Effector memory CD8-positive, alpha-beta T cell (primary cell): ENCODE measurements at regions not wholly inside any gene's neighbourhood (a gene's known extent, or its start where the extent isn't known, plus 50 kb on each side); places are given as distances from the start of the nearest gene placed in this dataset.
"Not testable (repeated sequence)": the region's sequence is repeated elsewhere in the genome, so short reads cannot be mapped to it uniquely, and the experiment has no call there.

ENCODE experiments used
- ATAC-seq: fragments of 150-1000 bp; cut with Tn5 transposase; replicated peaks from 2 replicates; pipeline ENCODE4 v1.10.0; 2021; ENCODE audit warnings: mild to moderate bottlenecking, moderate library complexity
- DNase-seq, 3 experiments: peaks; one replicate each; pipeline ENCODE4 v3.0.0; 2021
- H3K27ac Mint-ChIP-seq, 2 donors: one replicate each; pipeline ENCODE4 v1.8.0; 2022; ENCODE audit warnings: mild to moderate bottlenecking in 2 of 2, mixed read lengths in 2 of 2, moderate library complexity in 2 of 2
- H3K27me3 Mint-ChIP-seq, 2 donors: one replicate each; pipeline ENCODE4 v1.8.0; 2022; ENCODE audit warnings: mixed read lengths in 2 of 2
- H3K36me3 Mint-ChIP-seq: one replicate; pipeline ENCODE4 v1.8.0; 2022; ENCODE audit warnings: mild to moderate bottlenecking, moderate library complexity, mixed read lengths; ENCODE audit not compliant: insufficient read depth
- H3K4me1 Mint-ChIP-seq, 2 donors: one replicate each; pipeline ENCODE4 v1.8.0; 2022; ENCODE audit warnings: low read depth in 2 of 2, mixed read lengths in 2 of 2
- H3K4me3 Mint-ChIP-seq, 2 donors: one replicate each; pipeline ENCODE4 v1.8.0; 2022; ENCODE audit warnings: mild to moderate bottlenecking in 2 of 2, mixed read lengths in 2 of 2, moderate library complexity in 2 of 2
- H3K9me3 Mint-ChIP-seq, 2 donors: one replicate each; pipeline ENCODE4 v1.8.0; 2022; ENCODE audit warnings: mixed read lengths in 2 of 2

GRCh38 chr1:72428276-72428675 is 145.9 kb upstream of the NEGR1 start:
- not testable (repeated sequence) for H3K27me3 Mint-ChIP-seq, H3K4me1 Mint-ChIP-seq, H3K27ac Mint-ChIP-seq, ATAC-seq, DNase-seq, H3K4me3 Mint-ChIP-seq, H3K36me3 Mint-ChIP-seq
- peaks cover 7 to 24% of the 10 kb centered on the region in 2 donors for H3K9me3 Mint-ChIP-seq

GRCh38 chr1:72419229-72419628 is 136.9 kb upstream of the NEGR1 start:
- H3K9me3 Mint-ChIP-seq: peaks cover 4 to 5% of the 10 kb centered on the region in 2 donors
- no peak overlapping the region for H3K27ac Mint-ChIP-seq
- peaks cover 3% of the 10 kb centered on the region for H3K36me3 Mint-ChIP-seq
- DNase-seq (no peak), ATAC-seq (no peak)
- H3K4me1 Mint-ChIP-seq: no peaks in the 10 kb centered on the region
- no peaks in the 10 kb centered on the region for H3K27me3 Mint-ChIP-seq
- no peak overlapping the region for H3K4me3 Mint-ChIP-seq

DNA sequence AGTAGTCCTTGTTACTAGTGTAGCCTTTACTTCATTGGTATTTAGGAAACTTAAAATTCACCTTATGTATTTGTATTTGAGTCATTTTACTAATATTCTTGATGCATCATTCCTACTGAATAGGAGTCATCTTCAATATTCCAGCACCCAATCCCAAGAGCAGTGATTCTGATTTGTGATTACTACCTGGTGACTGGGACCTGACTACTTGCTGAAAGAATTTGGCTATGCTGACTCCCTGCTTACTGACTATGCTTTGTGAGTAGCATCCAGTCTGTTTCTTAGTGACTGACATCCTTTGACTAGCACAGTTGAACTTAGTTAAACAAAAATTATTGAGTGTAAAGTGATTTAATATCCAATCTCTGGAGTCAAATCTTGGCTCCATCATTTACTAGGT is 129.9 kb upstream of the NEGR1 start:
- Mint-ChIP-seq H3K36me3 (peaks cover 3% of the 10 kb centered on the region), H3K9me3 (peaks cover 0 to 5% of the 10 kb centered on the region in 2 donors), H3K4me1 (no peaks in the 10 kb centered on the region), H3K27ac (no peak overlapping the region), H3K4me3 (no peak overlapping the region), H3K27me3 (no peaks in the 10 kb centered on the region)
- DNase-seq (no peak), ATAC-seq (no peak)

DNA sequence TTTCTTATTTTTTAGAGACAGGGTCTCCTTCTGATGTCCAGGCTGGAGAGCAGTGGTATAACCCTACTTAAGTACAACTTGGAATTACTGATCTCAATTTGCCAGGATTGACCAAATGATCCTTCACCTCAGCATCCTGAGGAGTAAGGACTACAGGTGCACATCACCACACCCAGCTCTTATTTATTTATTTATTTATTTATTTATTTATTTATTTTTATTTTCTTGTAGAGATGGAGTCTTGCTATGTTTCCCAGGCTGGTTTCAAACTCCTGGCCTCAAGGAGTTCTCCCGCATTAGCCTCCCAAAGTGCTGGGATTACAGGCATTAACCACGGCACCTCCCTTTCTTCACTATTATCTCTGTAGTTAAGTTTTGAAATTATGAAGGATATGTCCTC is 117.5 kb upstream of the NEGR1 start:
- DNase-seq (no peak), ATAC-seq (no peak)
- Mint-ChIP-seq H3K4me3 (no peak overlapping the region), H3K9me3 (peaks cover 5 to 20% of the 10 kb centered on the region in 2 donors), H3K4me1 (no peaks in the 10 kb centered on the region), H3K27ac (no peak overlapping the region), H3K36me3 (peaks cover 3% of the 10 kb centered on the region), H3K27me3 (no peaks in the 10 kb centered on the region)

- Mint-ChIP-seq H3K27me3 (no peaks in the 10 kb centered on the region), H3K27ac (no peak overlapping the region), H3K36me3 (no peaks in the 10 kb centered on the region), H3K4me1 (no peaks in the 10 kb centered on the region), H3K4me3 (no peak overlapping the region), H3K9me3 (peaks cover 5 to 14% of the 10 kb centered on the region in 2 donors)
- ATAC-seq (no peak), DNase-seq (no peak)
These were observed 115.4 kb upstream of the NEGR1 start for GRCh38 chr1:72397786-72398185.

DNA sequence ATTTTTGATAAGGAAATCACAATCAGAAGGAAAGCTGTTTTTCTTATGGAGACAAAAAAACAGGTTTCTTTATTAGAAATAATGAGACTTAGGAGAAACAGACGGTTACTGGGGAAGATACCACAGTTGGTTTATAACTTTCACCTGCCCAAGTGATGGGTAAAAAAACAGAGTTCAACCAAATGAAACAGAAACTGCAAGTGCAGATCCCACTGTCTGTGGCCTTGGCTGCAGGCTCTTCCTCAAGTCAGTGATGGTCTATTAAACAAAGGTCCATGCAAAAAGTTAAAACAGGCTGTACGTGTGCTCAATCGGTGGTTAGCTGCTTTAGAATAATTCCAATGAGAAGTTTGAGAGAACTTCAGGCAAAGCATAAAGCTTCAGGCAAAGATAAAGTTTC is 112.1 kb upstream of the NEGR1 start:
- Mint-ChIP-seq H3K9me3 (peaks cover 10 to 17% of the 10 kb centered on the region in 2 donors), H3K4me3 (no peak overlapping the region), H3K4me1 (no peaks in the 10 kb centered on the region), H3K36me3 (no peaks in the 10 kb centered on the region), H3K27me3 (no peaks in the 10 kb centered on the region), H3K27ac (no peak overlapping the region)
- no peak for DNase-seq
- ATAC-seq: no peak

DNA sequence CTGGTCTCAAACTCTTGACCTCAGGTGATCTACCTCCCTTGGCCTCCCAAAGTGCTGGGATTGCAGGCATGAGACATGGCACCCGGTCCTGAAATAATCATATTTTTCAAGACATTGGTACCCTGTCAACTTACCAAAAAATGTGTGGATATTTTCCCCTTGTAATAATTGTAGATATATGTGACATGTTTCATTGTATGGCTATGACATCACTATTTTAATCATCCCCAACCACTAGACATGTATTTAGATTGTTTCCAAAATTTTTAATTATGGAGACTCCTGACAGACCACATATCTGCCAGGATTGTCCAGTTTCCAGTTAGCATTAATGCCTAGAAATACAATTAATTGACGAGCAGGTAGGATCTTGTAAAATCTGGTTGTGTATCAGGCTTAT is 96.7 kb upstream of the NEGR1 start:
- Mint-ChIP-seq H3K4me3 (no peak overlapping the region), H3K27me3 (no peaks in the 10 kb centered on the region), H3K4me1 (no peaks in the 10 kb centered on the region), H3K9me3 (peaks cover 11 to 20% of the 10 kb centered on the region in 2 donors), H3K36me3 (no peaks in the 10 kb centered on the region), H3K27ac (no peak overlapping the region)
- ATAC-seq (no peak), DNase-seq (no peak)

- Mint-ChIP-seq H3K4me3 (no peak overlapping the region), H3K36me3 (peaks cover 2% of the 10 kb centered on the region)
These were observed 92.9 kb upstream of the NEGR1 start for GRCh38 chr1:72375226-72375625.

GRCh38 chr1:72371259-72372035 is 89.1 kb upstream of the NEGR1 start:
- no peak for DNase-seq
- peaks cover 12 to 17% of the 10 kb centered on the region in 2 donors for H3K9me3 Mint-ChIP-seq
- H3K4me1 Mint-ChIP-seq: no peaks in the 10 kb centered on the region
- peaks cover 2% of the 10 kb centered on the region for H3K36me3 Mint-ChIP-seq
- no peak for ATAC-seq
- no peak overlapping the region for H3K4me3 Mint-ChIP-seq
- no peaks in the 10 kb centered on the region for H3K27me3 Mint-ChIP-seq
- no peak overlapping the region for H3K27ac Mint-ChIP-seq

More at GRCh38 chr1:72375226-72375625, 92.9 kb upstream of the NEGR1 start:
- Mint-ChIP-seq H3K4me1 (no peaks in the 10 kb centered on the region), H3K9me3 (peaks cover 8 to 11% of the 10 kb centered on the region in 2 donors), H3K27me3 (no peaks in the 10 kb centered on the region), H3K27ac (no peak overlapping the region)
- no peak for DNase-seq
- no peak for ATAC-seq

GRCh38 chr1:72370836-72371235 is 88.5 kb upstream of the NEGR1 start:
- not testable (repeated sequence) for H3K4me3 Mint-ChIP-seq, H3K27ac Mint-ChIP-seq, H3K27me3 Mint-ChIP-seq, H3K4me1 Mint-ChIP-seq, ATAC-seq, H3K36me3 Mint-ChIP-seq, DNase-seq
- peaks cover 12 to 17% of the 10 kb centered on the region in 2 donors for H3K9me3 Mint-ChIP-seq

GRCh38 chr1:72369069-72369757 is 86.9 kb upstream of the NEGR1 start:
- Mint-ChIP-seq H3K27ac (no peak overlapping the region), H3K27me3 (no peaks in the 10 kb centered on the region)
- no peak for DNase-seq

DNA sequence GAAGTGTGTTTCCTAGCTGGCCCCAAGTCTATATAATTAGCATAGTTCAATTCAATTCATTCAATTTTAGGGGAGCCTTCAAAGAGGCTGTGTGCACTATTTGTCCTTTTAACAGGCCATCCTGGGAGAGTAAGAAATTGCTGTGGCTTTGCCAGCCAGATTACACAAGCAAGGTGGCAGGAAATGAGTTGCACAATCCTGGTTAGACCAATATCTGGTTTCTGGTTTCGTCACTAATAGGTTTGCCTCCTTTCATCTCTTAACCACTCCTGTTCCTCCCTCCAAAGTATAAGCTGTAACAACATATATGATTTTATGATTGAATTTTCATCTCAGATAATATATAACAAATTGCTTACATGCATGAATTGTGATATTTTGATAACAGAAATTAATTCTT is 84.1 kb upstream of the NEGR1 start:
- Mint-ChIP-seq H3K27me3 (no peaks in the 10 kb centered on the region), H3K27ac (no peak overlapping the region), H3K9me3 (peaks cover 12 to 17% of the 10 kb centered on the region in 2 donors), H3K36me3 (no peaks in the 10 kb centered on the region), H3K4me1 (no peaks in the 10 kb centered on the region), H3K4me3 (no peak overlapping the region)
- DNase-seq (no peak), ATAC-seq (peak; percentile 59)

More at GRCh38 chr1:72369069-72369757, 86.9 kb upstream of the NEGR1 start:
- Mint-ChIP-seq H3K4me1 (no peaks in the 10 kb centered on the region), H3K36me3 (peaks cover 2% of the 10 kb centered on the region), H3K9me3 (peaks cover 12 to 17% of the 10 kb centered on the region in 2 donors), H3K4me3 (no peak overlapping the region)
- no peak for ATAC-seq

DNA sequence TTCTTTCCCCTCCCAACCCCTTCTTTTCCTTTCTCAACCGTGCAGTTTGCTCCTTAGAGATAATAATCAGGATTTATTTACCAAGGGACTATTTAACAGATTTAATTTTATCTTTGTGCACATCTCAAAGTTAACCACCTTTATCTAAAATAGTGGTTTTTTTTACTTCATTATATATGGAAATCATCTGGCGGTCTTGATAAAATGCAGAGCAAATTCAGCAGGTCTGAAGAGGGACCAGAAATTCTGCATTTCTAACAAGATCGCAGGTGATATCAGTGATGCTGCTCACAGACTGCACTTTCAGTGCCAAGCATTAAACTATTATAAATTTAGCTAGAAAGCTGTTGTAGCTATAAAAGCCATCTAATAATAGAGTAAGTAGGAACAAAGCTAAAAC is 83.4 kb upstream of the NEGR1 start:
- Mint-ChIP-seq H3K36me3 (no peaks in the 10 kb centered on the region), H3K9me3 (peaks cover 12 to 17% of the 10 kb centered on the region in 2 donors), H3K4me1 (no peaks in the 10 kb centered on the region), H3K27ac (no peak overlapping the region), H3K4me3 (no peak overlapping the region), H3K27me3 (no peaks in the 10 kb centered on the region)
- no peak for ATAC-seq
- no peak for DNase-seq

DNA sequence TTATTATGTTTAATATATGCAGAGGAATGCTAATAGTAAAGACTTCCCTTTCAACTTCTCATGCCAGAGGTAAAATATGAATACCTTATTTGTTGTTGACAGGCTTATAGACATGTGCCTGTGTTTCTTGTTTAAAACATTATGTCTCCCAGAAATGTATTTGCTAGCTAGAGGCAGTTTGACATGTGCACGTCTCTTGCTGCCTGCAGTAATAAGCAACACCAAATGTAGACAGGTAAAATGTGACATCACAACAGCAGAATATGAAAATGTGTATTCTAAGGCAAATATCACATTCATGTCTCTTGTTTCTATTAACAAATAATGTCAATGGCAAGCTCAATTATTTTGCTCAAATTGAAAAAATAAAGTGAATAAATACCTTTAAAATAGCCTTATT is 80.2 kb upstream of the NEGR1 start:
- H3K4me1 Mint-ChIP-seq: no peaks in the 10 kb centered on the region
- no peaks in the 10 kb centered on the region for H3K36me3 Mint-ChIP-seq
- H3K27me3 Mint-ChIP-seq: no peaks in the 10 kb centered on the region
- no peak overlapping the region for H3K27ac Mint-ChIP-seq
- no peak overlapping the region for H3K4me3 Mint-ChIP-seq
- no peak for ATAC-seq
- peaks cover 0 to 7% of the 10 kb centered on the region in 2 donors for H3K9me3 Mint-ChIP-seq
- no peak for DNase-seq
